Activated naive CD4-positive, alpha-beta T cell treated with anti-CD3 and anti-CD28 coated beads, Interleukin-2, amount 10 ng/mL, durations not matched to agents 7 days and 5 days (primary cell): ENCODE measurements at regions not wholly inside any gene's neighbourhood (a gene's known extent, or its start where the extent isn't known, plus 50 kb on each side); places are given as distances from the start of the nearest gene placed in this dataset.
"Not testable (repeated sequence)": the region's sequence is repeated elsewhere in the genome, so short reads cannot be mapped to it uniquely, and the experiment has no call there.

Source experiments
- CTCF ChIA-PET: fragments of 350-600 bp; sonication (Branson Sonifier 250); formaldehyde crosslinking; loops from one replicate; lab custom pipeline; 2021; ENCODE audit warnings: antibody characterized with exemption; lab: Charles Lee
- DNase-seq: peaks from one replicate; pipeline ENCODE4 v3.0.0-alpha.2; 2020
- H3K27ac Mint-ChIP-seq: one replicate; pipeline ENCODE4 v1.8.0; 2021; ENCODE audit warnings: mild to moderate bottlenecking, moderate library complexity, mixed read lengths
- H3K27me3 Mint-ChIP-seq: one replicate; pipeline ENCODE4 v1.8.0; 2021; ENCODE audit warnings: mild to moderate bottlenecking, mixed read lengths
- H3K36me3 Mint-ChIP-seq: one replicate; pipeline ENCODE4 v1.8.0; 2021; ENCODE audit warnings: mixed read lengths
- H3K4me1 Mint-ChIP-seq: one replicate; pipeline ENCODE4 v1.8.0; 2021; ENCODE audit warnings: mixed read lengths
- H3K4me3 Mint-ChIP-seq: one replicate; pipeline ENCODE4 v1.8.0; 2021; ENCODE audit warnings: mild to moderate bottlenecking, moderate library complexity, mixed read lengths
- H3K9me3 Mint-ChIP-seq: one replicate; pipeline ENCODE4 v1.8.0; 2021; ENCODE audit warnings: mixed read lengths

DNA sequence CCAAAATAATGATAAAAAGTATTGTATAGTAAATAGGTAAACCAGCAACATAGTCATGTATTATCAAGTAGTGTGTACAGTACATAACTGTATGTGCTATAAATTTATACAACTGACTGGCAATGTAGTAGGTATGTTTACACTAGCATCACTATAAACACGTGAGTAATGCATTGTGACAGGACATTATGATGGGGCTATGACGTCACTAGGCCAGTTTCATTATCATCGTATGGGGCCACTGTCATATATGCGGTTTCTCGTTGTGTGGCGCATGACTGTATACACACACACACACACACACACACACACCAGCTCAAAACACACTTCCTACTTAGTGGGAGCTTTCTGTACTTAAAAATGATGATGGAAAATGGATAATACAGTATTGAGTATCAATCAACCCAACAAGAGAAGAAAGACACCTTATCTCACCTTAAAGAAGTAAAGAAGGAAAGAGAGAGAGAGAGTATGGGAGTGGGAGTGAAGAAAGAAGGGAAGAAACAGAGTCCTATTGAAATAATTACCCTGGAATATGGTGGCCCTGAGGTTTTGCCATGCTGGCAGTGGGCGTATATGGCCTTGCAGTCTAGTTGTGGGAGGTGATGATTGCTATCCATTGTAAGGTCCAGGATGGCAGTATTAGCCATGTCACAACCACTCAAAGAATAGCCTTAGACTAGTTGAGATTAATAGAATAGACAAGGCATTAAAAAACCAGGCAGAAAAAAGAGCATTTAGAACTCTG, 186.4 kb upstream of the ZNF521 start:
- no peaks in the 10 kb centered on the region for H3K36me3 Mint-ChIP-seq
- H3K9me3 Mint-ChIP-seq = peaks cover 2% of the 10 kb centered on the region
- CTCF ChIA-PET = no interaction called here
- no peak for DNase-seq
- no peak overlapping the region for H3K4me3 Mint-ChIP-seq
- no peaks in the 10 kb centered on the region for H3K4me1 Mint-ChIP-seq
- H3K27ac Mint-ChIP-seq = no peak overlapping the region
- H3K27me3 Mint-ChIP-seq = no peaks in the 10 kb centered on the region

DNA sequence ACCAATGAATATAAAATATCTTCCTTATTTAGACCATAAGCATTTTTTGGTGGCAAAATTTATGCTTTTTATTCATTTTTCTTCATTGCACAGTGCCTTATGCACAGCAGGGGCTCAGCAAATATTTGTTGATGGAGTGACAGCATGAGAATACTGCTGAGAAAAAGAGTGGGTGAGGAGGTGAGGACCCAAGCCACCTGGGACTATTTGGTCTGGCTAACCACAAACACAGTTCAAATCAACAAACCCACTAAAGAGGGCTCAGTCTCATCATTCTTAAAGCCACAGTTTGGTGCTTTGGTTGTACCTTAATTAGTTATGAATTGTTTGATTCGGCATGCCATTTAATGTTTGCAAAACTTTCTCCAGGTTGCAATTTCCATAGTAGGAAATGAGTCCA, 183.5 kb upstream of the ZNF521 start:
- H3K36me3 Mint-ChIP-seq = no peaks in the 10 kb centered on the region
- H3K27me3 Mint-ChIP-seq = no peaks in the 10 kb centered on the region
- CTCF ChIA-PET = no interaction called here
- no peak for DNase-seq
- H3K27ac Mint-ChIP-seq = no peak overlapping the region
- H3K9me3 Mint-ChIP-seq = peaks cover 5% of the 10 kb centered on the region
- no peak overlapping the region for H3K4me3 Mint-ChIP-seq
- no peaks in the 10 kb centered on the region for H3K4me1 Mint-ChIP-seq

DNA sequence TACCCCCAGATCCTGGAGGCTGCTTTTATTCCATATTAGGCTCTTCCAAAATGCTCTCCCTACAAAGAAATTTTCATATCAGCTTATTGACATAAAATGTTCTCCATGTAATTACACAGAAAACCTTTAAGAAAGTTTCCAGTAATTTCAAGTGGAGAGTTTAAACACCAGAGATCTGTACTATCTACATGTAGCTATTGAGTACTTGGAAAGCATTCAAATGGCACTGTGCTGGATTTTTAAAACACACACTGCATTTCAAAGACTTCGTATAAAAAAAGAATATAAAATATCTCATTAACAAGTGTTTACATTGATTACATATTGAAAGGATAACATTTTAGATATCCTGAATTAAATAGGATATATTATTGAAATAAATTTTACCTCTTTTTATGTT, 182.4 kb upstream of the ZNF521 start:
- Mint-ChIP-seq H3K4me1 (no peaks in the 10 kb centered on the region), H3K27me3 (no peaks in the 10 kb centered on the region), H3K27ac (no peak overlapping the region), H3K9me3 (peaks cover 5% of the 10 kb centered on the region), H3K4me3 (no peak overlapping the region), H3K36me3 (no peaks in the 10 kb centered on the region)
- CTCF ChIA-PET = no interaction called here
- no peak for DNase-seq

DNA sequence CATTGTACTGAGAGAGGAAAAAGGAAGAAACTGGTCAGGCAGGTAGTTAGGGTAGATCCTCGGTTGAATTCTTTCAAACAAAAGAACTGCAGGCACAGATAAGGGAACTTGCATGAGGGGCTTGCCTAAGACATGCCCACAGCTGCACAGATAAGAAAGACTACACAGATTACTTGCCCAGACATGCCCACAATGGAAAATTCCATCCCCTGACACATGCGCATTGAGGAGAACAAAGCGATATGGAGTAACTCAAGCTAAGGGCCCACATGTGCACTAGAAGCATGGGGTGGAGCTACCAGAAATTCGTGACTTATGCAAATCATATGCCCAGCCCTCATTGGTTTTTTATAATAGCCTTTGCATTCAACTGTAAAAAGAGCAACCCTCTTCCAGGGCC, 181.3 kb upstream of the ZNF521 start:
- no peaks in the 10 kb centered on the region for H3K27me3 Mint-ChIP-seq
- no peaks in the 10 kb centered on the region for H3K36me3 Mint-ChIP-seq
- peaks cover 5% of the 10 kb centered on the region for H3K9me3 Mint-ChIP-seq
- no peak overlapping the region for H3K4me3 Mint-ChIP-seq
- CTCF ChIA-PET = no interaction called here
- DNase-seq = no peak
- H3K27ac Mint-ChIP-seq = no peak overlapping the region
- no peaks in the 10 kb centered on the region for H3K4me1 Mint-ChIP-seq

DNA sequence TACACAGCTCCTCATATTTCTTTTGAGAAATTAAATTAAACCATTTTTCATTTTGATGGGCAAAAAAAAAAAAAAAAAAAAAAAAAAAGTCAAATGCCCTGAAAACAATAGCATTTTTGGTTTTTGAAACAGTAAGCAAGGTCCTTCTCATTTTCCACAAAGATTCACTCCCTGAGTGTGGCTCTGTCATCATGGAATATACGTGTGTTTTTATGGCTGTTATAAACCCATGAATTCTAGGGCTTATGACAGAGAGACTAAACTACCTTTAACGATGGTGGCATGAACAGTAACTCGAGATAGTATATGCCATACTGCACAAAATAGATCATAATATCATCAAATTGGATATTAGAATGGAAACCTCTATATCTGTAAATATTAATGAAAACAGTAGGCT, 179.2 kb upstream of the ZNF521 start:
- CTCF ChIA-PET = no interaction called here
- H3K27me3 Mint-ChIP-seq = no peaks in the 10 kb centered on the region
- no peak for DNase-seq
- peaks cover 5% of the 10 kb centered on the region for H3K9me3 Mint-ChIP-seq
- no peaks in the 10 kb centered on the region for H3K36me3 Mint-ChIP-seq
- no peak overlapping the region for H3K4me3 Mint-ChIP-seq
- H3K27ac Mint-ChIP-seq = no peak overlapping the region
- no peaks in the 10 kb centered on the region for H3K4me1 Mint-ChIP-seq

DNA sequence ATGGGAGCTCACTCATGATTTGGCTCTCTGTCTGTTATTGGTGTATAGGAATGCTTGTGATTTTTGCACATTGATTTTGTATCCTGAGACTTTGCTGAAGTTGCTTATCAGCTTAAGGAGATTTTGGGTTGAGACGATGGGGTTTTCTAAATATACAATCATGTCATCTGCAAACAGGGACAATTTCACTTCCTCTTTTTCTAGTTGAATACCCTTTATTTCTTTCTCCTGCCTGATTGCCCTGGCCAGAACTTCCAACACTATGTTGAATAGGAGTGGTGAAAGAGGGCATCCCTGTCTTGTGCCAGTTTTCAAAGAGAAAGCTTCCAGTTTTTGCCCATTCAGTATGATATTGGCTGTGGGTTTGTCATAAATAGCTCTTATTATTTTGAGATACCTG, 173.8 kb upstream of the ZNF521 start:
- H3K27ac Mint-ChIP-seq, DNase-seq, CTCF ChIA-PET, H3K4me1 Mint-ChIP-seq, H3K36me3 Mint-ChIP-seq, H3K27me3 Mint-ChIP-seq, H3K4me3 Mint-ChIP-seq, H3K9me3 Mint-ChIP-seq: not testable (repeated sequence)

DNA sequence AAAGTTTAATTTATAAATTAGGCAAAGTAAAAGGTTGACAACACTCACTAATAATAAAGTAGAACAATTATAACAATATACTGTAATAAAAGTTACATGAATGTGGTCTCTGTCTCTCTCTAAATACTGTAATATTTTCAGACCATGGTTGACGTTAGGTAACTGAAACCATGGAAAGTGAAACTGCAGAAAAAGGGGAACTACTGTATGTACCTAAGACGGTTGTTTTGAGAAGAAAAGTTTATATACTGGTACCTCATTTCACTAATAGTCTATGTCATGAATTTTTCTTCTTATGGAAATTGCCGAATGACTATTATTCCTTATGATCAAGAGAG, 166.7 kb upstream of the ZNF521 start:
- Mint-ChIP-seq H3K27ac (no peak overlapping the region), H3K27me3 (no peaks in the 10 kb centered on the region), H3K4me3 (no peak overlapping the region), H3K9me3 (no peaks in the 10 kb centered on the region), H3K36me3 (no peaks in the 10 kb centered on the region), H3K4me1 (no peaks in the 10 kb centered on the region)
- CTCF ChIA-PET = no interaction called here
- no peak for DNase-seq

DNA sequence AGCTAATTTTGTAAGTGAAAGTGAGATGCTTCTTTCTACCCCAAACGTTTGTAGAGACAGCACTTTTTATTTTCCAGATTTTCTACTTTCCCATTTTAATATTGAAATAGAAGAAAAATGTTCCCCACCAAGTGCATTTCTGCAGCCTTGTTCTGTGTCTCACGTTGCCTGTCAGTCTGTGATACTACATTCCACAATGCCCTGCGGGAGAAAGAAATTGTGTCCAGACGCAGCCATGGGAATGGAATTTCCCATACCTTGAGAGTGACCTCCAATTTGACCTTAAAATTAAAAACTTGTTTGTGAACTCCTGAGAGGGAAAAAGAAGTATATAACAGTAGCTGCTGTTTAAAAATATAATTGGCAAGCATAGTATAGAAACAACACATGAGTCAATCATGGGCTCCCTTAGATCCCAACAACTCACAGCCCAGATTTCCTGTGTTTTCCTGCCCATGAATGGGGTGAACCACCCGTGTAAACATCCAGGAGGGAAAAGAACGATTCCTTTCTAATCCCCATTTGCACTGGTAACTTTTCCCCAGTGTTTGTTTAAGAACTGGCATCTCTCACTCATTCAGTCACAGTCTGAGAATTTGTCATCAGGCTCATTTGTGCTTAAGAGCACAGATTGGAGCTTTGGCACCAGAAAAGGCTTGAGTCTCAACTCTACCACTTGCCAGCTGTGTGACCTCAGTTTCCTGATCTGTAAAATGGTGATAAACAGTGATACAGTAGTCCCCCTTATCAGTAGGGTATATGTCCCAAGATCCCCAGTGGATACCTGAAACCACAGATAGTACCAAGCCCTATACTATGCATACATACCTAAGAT, 166.1 kb upstream of the ZNF521 start:
- H3K4me1 Mint-ChIP-seq = no peaks in the 10 kb centered on the region
- no peak overlapping the region for H3K4me3 Mint-ChIP-seq
- H3K27me3 Mint-ChIP-seq = no peaks in the 10 kb centered on the region
- H3K9me3 Mint-ChIP-seq = no peaks in the 10 kb centered on the region
- H3K27ac Mint-ChIP-seq = no peak overlapping the region
- no peak for DNase-seq
- CTCF ChIA-PET = no interaction called here
- H3K36me3 Mint-ChIP-seq = no peaks in the 10 kb centered on the region

DNA sequence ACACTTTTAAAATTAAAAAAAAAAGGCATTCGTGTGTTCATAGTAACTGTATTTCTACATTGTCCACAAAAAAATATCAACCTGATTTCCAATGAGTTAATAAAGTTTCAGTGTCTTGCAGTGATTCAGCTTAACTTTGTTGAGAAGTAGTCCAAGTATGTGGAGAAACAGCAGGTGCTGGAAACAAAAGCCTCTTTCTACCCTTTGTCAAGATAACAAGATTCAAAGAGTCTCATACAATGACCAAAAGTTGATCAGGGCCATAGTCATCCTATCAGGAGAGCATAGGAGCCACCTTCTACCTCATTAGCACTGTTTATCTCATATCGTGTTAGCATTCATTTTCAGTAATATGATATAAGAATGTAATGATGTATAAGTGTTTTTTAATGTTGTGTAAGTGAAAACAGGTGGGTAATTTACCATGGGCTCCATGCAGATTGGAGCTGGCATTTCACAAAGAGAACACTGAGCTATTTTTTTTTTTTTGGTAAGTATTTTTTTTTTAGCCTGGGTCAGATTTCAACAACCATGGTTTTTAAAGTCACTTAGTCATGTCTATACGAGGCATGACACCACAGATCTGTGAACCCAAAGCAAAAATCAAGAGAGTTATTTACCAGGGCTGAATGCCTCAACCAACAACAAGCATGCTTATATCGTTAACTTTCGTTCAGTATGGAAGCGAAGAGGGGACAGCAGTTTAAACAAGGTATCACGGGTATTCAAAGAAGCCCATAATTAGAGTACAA, 165.0 kb upstream of the ZNF521 start:
- CTCF ChIA-PET = no interaction called here
- H3K27me3 Mint-ChIP-seq = no peaks in the 10 kb centered on the region

DNA sequence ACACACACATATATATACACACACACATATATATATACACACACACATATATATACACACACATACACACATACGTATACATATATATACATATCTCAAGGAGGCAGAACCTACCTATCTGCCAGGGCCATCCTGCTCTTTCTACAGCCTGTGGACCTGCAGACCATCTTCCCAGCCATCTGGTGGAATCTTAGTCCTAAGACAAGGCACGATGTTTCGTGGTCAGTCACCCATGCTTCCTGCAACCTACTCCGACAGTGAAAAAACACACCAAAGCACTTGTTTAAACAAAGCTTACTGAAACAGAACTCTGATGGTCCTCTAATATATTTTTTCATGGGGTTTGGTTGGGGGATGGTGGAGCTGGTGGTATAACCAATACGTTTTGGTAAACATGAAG, 164.2 kb upstream of the ZNF521 start:
- H3K9me3 Mint-ChIP-seq = no peaks in the 10 kb centered on the region
- CTCF ChIA-PET = no interaction called here
- DNase-seq = no peak
- H3K4me3 Mint-ChIP-seq = no peak overlapping the region
- H3K27ac Mint-ChIP-seq = no peak overlapping the region
- no peaks in the 10 kb centered on the region for H3K27me3 Mint-ChIP-seq
- no peaks in the 10 kb centered on the region for H3K4me1 Mint-ChIP-seq
- no peaks in the 10 kb centered on the region for H3K36me3 Mint-ChIP-seq

More for the DNA sequence above, 165.0 kb upstream of the ZNF521 start:
- no peak overlapping the region for H3K27ac Mint-ChIP-seq
- no peaks in the 10 kb centered on the region for H3K4me1 Mint-ChIP-seq
- H3K36me3 Mint-ChIP-seq = no peaks in the 10 kb centered on the region
- no peak for DNase-seq
- H3K4me3 Mint-ChIP-seq = no peak overlapping the region
- H3K9me3 Mint-ChIP-seq = no peaks in the 10 kb centered on the region

DNA sequence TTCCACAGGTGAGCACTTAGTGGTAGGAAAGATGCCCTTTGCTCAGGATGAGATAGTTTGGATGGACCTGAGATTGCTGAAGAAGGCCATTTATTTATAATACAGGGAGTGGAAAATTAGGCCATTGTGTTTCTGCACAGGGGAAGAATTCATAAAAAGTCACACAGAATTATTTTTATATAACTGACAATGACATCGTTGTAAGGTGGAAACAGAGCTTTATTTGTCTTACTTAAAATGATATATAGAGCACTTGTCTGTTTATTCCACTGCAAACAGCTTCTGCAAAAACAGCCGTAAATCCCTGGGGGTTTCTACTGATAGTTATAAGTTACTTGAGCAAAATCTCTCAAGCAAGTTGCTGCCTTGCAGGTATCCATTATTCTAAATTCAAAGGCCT, 158.1 kb upstream of the ZNF521 start:
- no peaks in the 10 kb centered on the region for H3K9me3 Mint-ChIP-seq
- DNase-seq = no peak
- no peaks in the 10 kb centered on the region for H3K36me3 Mint-ChIP-seq
- no peak overlapping the region for H3K27ac Mint-ChIP-seq
- H3K4me1 Mint-ChIP-seq = no peaks in the 10 kb centered on the region
- CTCF ChIA-PET = no interaction called here
- H3K4me3 Mint-ChIP-seq = no peak overlapping the region
- no peaks in the 10 kb centered on the region for H3K27me3 Mint-ChIP-seq

DNA sequence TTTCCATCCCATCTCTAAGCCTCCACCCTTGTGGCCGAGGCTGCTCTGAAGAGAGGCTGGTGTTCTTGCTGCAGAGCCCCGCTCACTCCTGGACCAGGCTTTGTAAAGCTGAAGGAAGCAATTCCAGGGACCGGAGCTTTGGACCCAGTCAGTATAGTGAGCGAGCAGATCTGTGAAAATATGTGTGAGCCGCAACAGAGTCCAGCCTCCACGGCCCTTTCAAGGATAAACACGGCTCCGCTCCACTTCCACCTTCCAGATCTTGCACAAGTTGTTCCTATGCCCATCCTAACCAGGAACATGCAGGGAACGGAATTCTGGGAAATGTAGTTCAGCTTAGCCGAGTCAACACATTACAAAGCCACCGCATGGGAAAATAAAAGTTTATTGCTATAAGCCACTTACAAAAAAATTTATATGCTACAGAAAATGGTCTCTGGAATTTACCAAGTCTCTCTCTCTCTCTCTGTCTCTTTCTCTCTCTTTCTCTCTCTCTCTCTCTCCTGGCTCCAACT, 151.7 kb upstream of the ZNF521 start:
- Mint-ChIP-seq H3K9me3 (no peaks in the 10 kb centered on the region), H3K27me3 (peaks cover 4% of the 10 kb centered on the region)
- CTCF ChIA-PET = no interaction called here

DNA sequence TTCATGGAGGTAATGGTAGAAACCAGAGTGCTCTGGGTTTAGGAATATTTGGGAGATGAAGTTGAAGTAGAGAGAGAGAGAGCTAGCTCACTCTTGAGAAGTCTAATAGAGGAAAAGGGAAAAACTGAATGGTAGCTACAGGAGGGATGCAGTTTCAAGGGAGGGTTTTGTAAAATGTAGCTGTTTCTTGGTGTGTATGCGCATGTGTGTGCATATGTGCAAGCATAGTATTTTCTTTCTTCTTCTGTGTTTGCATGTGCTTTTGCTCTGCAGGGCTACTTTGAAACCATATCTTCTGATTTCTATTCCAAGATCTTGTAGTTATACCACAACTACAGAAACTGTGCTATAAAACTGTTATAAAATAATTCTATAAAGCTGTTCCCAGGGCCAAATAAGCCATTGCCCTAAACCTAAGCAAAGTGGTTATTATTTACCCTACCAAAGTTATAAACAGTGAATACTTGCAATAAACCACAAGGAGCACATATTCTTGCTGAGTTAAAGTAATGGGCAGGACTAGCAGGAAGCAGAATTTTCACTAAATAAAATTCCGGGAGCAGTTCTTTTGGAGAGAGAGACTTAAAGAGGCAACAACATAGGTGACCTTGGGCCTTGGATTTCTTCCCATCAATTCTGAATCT, 145.3 kb upstream of the ZNF521 start:
- H3K27ac Mint-ChIP-seq = no peak overlapping the region
- no peaks in the 10 kb centered on the region for H3K4me1 Mint-ChIP-seq
- no peaks in the 10 kb centered on the region for H3K9me3 Mint-ChIP-seq
- CTCF ChIA-PET = no interaction called here
- H3K4me3 Mint-ChIP-seq = no peak overlapping the region
- H3K36me3 Mint-ChIP-seq = no peaks in the 10 kb centered on the region
- H3K27me3 Mint-ChIP-seq = peaks cover 4% of the 10 kb centered on the region
- no peak for DNase-seq

More for the DNA sequence above, 151.7 kb upstream of the ZNF521 start:
- Mint-ChIP-seq H3K4me3 (no peak overlapping the region), H3K4me1 (no peaks in the 10 kb centered on the region), H3K36me3 (no peaks in the 10 kb centered on the region), H3K27ac (no peak overlapping the region)
- no peak for DNase-seq

DNA sequence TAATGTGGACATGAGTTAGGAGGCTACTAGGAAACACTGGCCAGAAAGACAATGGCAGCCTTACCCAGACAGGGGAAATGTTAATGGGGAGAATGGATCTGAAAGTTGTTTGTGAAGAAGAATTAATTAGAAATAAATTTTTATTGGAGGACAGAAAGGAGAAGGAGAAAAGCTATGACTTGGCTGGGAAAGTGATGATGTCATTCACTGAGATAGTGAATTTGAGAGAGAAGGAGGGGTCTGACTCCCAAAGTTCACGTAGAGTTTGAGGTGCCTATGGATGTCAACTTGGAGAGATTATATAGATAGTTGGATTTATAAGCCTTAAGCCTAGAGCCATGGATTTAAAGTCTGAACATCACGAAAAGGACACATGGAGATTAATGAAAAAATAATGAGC, 144.6 kb upstream of the ZNF521 start:
- CTCF ChIA-PET = no interaction called here
- no peaks in the 10 kb centered on the region for H3K27me3 Mint-ChIP-seq
- H3K4me3 Mint-ChIP-seq = no peak overlapping the region
- no peaks in the 10 kb centered on the region for H3K9me3 Mint-ChIP-seq
- no peak overlapping the region for H3K27ac Mint-ChIP-seq
- H3K4me1 Mint-ChIP-seq = no peaks in the 10 kb centered on the region
- DNase-seq = no peak
- no peaks in the 10 kb centered on the region for H3K36me3 Mint-ChIP-seq
